Vagina (tissue), 2 donors: ENCODE measurements at regions not wholly inside any gene's neighbourhood (a gene's known extent, or its start where the extent isn't known, plus 50 kb on each side); places are given as distances from the start of the nearest gene placed in this dataset.

Experiments
- CTCF ChIP-seq, 3 experiments: fragments of 450-650 bp in 2 of 3; fragments of 200-600 bp in 1 of 3; sonication (generic) in 1 of 3; IDR thresholded peaks; one replicate each; pipeline ENCODE4 v1.5.1; 2017 to 2019; ENCODE audit warnings: antibody characterized with exemption in 3 of 3, mild to moderate bottlenecking in 2 of 3, moderate library complexity in 2 of 3
- POLR2A ChIP-seq, 2 donors: fragments of 450-650 bp; IDR thresholded peaks; one replicate each; pipeline ENCODE4 v1.6.1; 2017; ENCODE audit warnings: antibody characterized with exemption in 2 of 2, mild to moderate bottlenecking in 2 of 2, moderate library complexity in 2 of 2
- POLR2AphosphoS5 ChIP-seq, 2 donors: sonication (generic); formaldehyde crosslinking; IDR thresholded peaks; one replicate each; pipeline ENCODE4 v1.9.0; 2017; ENCODE audit warnings: antibody characterized with exemption in 2 of 2, mild to moderate bottlenecking in 2 of 2, low read depth in 1 of 2; ENCODE audit not compliant: insufficient read depth in 1 of 2

GRCh38 chr6:156082012-156082411 lies 626.4 kb upstream of the NOX3 start:
- no peak for TF ChIP-seq POLR2A (IDR thresholded peaks at IDR 0.05)
- TF ChIP-seq CTCF (IDR thresholded peaks at IDR 0.05) = no peak
- no peak for TF ChIP-seq POLR2AphosphoS5 (IDR thresholded peaks at IDR 0.05; ENCODE audit: insufficient read depth in 1 of 2, low read depth in 1 of 2)
